ENCODE measurements at regions not wholly inside any gene's neighbourhood (a gene's known extent, or its start where the extent isn't known, plus 50 kb on each side); places are given as distances from the start of the nearest gene placed in this dataset.

DNA sequence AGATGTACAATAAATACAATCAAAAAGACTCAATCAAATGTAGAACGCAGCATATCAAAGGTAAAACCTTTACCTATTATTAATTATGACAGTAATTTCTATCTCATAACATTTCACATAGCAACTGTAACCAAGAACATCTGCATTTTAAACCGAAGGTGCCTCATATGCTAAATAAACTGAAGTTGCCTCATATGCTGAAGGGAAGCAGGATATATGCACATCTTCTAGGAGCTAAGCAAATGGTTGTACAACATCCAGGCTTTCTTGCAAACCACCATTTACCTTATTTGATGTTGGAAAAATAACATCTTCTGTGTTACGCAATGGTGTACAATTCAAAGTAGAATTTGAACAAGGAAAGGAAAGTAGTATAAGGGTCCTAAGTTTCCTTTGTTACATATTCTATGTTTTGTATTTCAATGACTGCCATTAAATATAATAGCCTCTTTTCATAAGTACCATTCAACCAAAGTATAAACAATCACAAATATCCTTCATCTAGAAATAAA lies 145.9 kb downstream of the SATB1 start:
- TF ChIP-seq, protein P1, sequence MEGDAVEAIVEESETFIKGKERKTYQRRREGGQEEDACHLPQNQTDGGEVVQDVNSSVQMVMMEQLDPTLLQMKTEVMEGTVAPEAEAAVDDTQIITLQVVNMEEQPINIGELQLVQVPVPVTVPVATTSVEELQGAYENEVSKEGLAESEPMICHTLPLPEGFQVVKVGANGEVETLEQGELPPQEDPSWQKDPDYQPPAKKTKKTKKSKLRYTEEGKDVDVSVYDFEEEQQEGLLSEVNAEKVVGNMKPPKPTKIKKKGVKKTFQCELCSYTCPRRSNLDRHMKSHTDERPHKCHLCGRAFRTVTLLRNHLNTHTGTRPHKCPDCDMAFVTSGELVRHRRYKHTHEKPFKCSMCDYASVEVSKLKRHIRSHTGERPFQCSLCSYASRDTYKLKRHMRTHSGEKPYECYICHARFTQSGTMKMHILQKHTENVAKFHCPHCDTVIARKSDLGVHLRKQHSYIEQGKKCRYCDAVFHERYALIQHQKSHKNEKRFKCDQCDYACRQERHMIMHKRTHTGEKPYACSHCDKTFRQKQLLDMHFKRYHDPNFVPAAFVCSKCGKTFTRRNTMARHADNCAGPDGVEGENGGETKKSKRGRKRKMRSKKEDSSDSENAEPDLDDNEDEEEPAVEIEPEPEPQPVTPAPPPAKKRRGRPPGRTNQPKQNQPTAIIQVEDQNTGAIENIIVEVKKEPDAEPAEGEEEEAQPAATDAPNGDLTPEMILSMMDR (IDR thresholded peaks at IDR 0.05): no peak
- no peak for TF ChIP-seq POLR2A (IDR thresholded peaks at IDR 0.05; ENCODE audit: low read length)
- TF ChIP-seq MAX (IDR thresholded peaks at IDR 0.05): no peak
- no peak for TF ChIP-seq ZFP36 (IDR thresholded peaks at IDR 0.05; ENCODE audit: borderline replicate concordance, partially characterized antibody)
- no peak for TF ChIP-seq CHD4 (IDR thresholded peaks at IDR 0.05; ENCODE audit: borderline replicate concordance)
- no peak for TF ChIP-seq EP300 (IDR thresholded peaks at IDR 0.05)

Data from A549 (cell line).